Lower leg skin (tissue), 4 donors: ENCODE measurements at regions not wholly inside any gene's neighbourhood (a gene's known extent, or its start where the extent isn't known, plus 50 kb on each side); places are given as distances from the start of the nearest gene placed in this dataset.
"Not testable (repeated sequence)": the region's sequence is repeated elsewhere in the genome, so short reads cannot be mapped to it uniquely, and the experiment has no call there.

Source experiments
- DNase-seq, 2 donors: peaks; one replicate each; pipeline ENCODE4 v3.0.0-alpha.2; 2019; ENCODE audit warnings: low spot score in 2 of 2
- H3K4me3 ChIP-seq: fragments of 200-600 bp; sonication (generic); 2 replicates; pipeline ENCODE4 v1.5.1; 2017; ENCODE audit warnings: mild to moderate bottlenecking, low read depth; ENCODE audit not compliant: poor library complexity, severe bottlenecking
- POLR2A ChIP-seq, 2 donors: fragments of 450-650 bp; IDR thresholded peaks; one replicate each; pipeline ENCODE4 v1.6.1; 2016 to 2017; ENCODE audit warnings: antibody characterized with exemption in 2 of 2, mild to moderate bottlenecking in 1 of 2, moderate library complexity in 1 of 2
- WGBS, 2 donors: methylation state at CpG; one replicate each; pipeline ENCODE4 v1.1.5; 2018; 5-methylcytosine and 5-hydroxymethylcytosine counted together
- intact Hi-C: fragments of 100-400 bp; cut with DNase I; formaldehyde crosslinking; loops from one replicate; pipeline ENCODE4 v1.15.0; 2023; ENCODE audit warnings: low total_unique reads
- TF ChIP-seq, protein P1 (sequence below), 3 donors: fragments of 450-650 bp; IDR thresholded peaks; one replicate each; pipeline ENCODE4 v1.5.1; 2016; ENCODE audit warnings: antibody characterized with exemption in 3 of 3, mild to moderate bottlenecking in 3 of 3, moderate library complexity in 2 of 3

DNA sequence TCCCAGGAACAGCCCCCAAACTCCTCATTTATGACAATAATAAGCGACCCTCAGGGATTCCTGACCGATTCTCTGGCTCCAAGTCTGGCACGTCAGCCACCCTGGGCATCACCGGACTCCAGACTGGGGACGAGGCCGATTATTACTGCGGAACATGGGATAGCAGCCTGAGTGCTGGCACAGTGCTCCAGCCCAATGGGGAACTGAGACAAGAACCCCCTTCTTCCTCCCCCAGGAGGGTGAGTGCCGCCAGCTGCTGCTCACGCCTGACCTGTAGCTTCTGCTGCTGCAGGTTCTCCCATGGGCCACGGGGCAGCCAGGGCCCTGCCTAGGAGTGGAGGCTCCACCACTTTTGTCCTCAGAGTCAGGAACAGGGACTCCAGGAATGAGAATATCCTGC lies 78.2 kb downstream of the VPREB1 start:
- TF ChIP-seq POLR2A (IDR thresholded peaks at IDR 0.05), result no peak
- TF ChIP-seq, protein P1, sequence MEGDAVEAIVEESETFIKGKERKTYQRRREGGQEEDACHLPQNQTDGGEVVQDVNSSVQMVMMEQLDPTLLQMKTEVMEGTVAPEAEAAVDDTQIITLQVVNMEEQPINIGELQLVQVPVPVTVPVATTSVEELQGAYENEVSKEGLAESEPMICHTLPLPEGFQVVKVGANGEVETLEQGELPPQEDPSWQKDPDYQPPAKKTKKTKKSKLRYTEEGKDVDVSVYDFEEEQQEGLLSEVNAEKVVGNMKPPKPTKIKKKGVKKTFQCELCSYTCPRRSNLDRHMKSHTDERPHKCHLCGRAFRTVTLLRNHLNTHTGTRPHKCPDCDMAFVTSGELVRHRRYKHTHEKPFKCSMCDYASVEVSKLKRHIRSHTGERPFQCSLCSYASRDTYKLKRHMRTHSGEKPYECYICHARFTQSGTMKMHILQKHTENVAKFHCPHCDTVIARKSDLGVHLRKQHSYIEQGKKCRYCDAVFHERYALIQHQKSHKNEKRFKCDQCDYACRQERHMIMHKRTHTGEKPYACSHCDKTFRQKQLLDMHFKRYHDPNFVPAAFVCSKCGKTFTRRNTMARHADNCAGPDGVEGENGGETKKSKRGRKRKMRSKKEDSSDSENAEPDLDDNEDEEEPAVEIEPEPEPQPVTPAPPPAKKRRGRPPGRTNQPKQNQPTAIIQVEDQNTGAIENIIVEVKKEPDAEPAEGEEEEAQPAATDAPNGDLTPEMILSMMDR (IDR thresholded peaks at IDR 0.05), result no peak
- H3K4me3 ChIP-seq, result no peak overlapping the region
- DNase-seq, result no peak
- WGBS, 2 donors, result 89 to 92% methylated on average over 8 to 9 of the region's 10 CpGs
- intact Hi-C loops, result no loop called here

GRCh38 chr22:22327723-22328122 lies 83.1 kb downstream of the VPREB1 start:
- no peak for DNase-seq
- TF ChIP-seq, protein P1 (IDR thresholded peaks at IDR 0.05), result no peak
- TF ChIP-seq POLR2A (IDR thresholded peaks at IDR 0.05), result no peak
- no peak overlapping the region for H3K4me3 ChIP-seq
- intact Hi-C loops, result no loop called here
- WGBS, 2 donors, result 83 to 85% methylated on average over 2 of the region's 2 CpGs

- TF ChIP-seq POLR2A (IDR thresholded peaks at IDR 0.05), result no peak
- TF ChIP-seq, protein P1 (IDR thresholded peaks at IDR 0.05), result no peak
- WGBS, 2 donors, result 67 to 68% methylated on average over 2 of the region's 2 CpGs
- no peak overlapping the region for H3K4me3 ChIP-seq
- no peak for DNase-seq
- intact Hi-C loops, result no loop called here
Observed at GRCh38 chr22:22329792-22330191, 85.2 kb downstream of the VPREB1 start.

DNA sequence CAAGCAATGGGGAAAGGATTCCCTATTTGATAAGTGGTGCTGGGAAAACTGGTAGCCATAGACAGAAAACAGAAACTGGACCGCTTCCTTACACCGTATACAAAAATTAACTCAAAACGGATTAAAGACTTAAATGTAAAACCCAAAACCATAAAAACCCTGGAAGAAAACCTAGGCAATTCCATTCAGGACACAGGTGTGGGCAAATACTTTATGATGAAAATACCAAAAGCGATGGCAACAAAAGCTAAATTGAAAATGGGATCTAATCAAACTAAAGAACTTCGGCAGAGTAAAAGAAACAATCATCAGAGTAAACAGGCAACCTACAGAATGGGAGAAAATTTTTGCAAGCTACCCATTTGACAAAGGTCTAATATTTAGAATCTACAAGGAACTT lies 91.1 kb downstream of the VPREB1 start:
- intact Hi-C loops, DNase-seq, H3K4me3 ChIP-seq: not testable (repeated sequence)
- 78 to 81% methylated on average over 5 of the region's 5 CpGs for WGBS, 2 donors

DNA sequence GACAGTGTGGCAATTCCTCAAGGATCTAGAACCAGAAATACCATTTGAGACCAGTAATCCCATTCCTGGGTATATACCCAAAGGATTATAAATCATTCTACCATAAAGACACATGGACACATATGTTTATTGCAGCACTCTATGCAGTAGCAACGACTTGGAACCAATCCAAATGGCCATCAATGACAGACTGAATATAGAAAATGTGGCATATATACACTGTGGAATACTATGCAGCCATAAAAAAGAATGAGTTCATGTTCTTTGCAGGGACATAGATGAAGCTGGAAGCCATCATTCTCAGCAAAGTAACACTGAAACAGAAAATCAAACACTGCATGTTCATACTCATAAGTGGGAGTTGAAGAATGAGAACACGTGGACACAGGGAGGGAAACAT lies 91.7 kb downstream of the VPREB1 start:
- whole genome bisulfite sequencing, 2 donors, result 48% methylated on average over 2 of the region's 2 CpGs
- H3K4me3 ChIP-seq, intact Hi-C loops, DNase-seq: not testable (repeated sequence)

DNA sequence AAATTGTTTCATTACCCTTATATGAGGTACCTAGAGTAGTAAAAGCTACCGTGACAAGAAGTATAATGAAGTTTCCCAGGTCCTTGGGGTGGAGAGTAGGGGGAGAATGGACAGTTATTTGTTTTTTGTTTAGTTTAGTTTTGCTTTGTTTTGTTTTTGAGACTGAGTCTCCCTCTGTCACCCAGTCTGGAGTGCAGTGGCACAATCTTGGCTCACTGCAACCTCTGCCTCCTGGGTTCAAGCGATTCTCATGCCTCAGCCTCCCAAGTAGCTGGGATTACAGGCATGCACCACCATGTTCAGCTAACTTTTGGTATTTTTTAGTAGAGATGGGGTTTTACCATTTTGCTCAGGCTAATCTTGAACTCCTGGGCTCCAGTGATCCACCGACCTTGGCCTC lies 94.2 kb downstream of the VPREB1 start:
- DNase-seq, intact Hi-C loops, H3K4me3 ChIP-seq: not testable (repeated sequence)
- 69 to 76% methylated on average over 3 of the region's 3 CpGs for WGBS, 2 donors

- no peak for DNase-seq
- intact Hi-C loops, result no loop called here
- no peak for TF ChIP-seq POLR2A (IDR thresholded peaks at IDR 0.05)
- TF ChIP-seq, protein P1 (IDR thresholded peaks at IDR 0.05), result no peak
- WGBS, 2 donors, result 63 to 70% methylated on average over 4 of the region's 4 CpGs
- no peak overlapping the region for H3K4me3 ChIP-seq
Observed at GRCh38 chr22:22341736-22342135, 97.2 kb downstream of the VPREB1 start.
